H1 (cell line): ENCODE measurements at regions not wholly inside any gene's neighbourhood (a gene's known extent, or its start where the extent isn't known, plus 50 kb on each side); places are given as distances from the start of the nearest gene placed in this dataset.

Experiments used
- CTCF ChIA-PET: fragments of 300-600 bp; sonication (Branson Sonifier 250); formaldehyde crosslinking; loops from one replicate; lab custom pipeline; 2021; ENCODE audit not compliant: partially characterized antibody; lab: Charles Lee
- POLR2A ChIA-PET: fragments of 300-600 bp; sonication (Branson Sonifier 250); formaldehyde crosslinking; loops from one replicate; lab custom pipeline; 2021; ENCODE audit warnings: inconsistent platforms; ENCODE audit not compliant: partially characterized antibody; lab: Charles Lee
- DNase-seq, 2 experiments: peaks; one replicate each; pipeline versions ENCODE4 v3.0.0 to v3.0.0-alpha.2; 2010 to 2022; ENCODE audit warnings: low spot score in 2 of 2, low read depth in 1 of 2, mixed read lengths in 1 of 2
- FAIRE-seq: peaks from 2 replicates; lab custom pipeline; 2011; peaks lifted over from hg19 to GRCh38; lab: Jason Lieb, UNC
- H2AFZ ChIP-seq: 2 replicates; pipeline ENCODE4 v1.8.1; 2012; ENCODE audit warnings: low read length, inconsistent platforms
- H2AK5ac ChIP-seq: 2 replicates; pipeline ENCODE4 v1.6.1; 2013; ENCODE audit warnings: low read depth, low read length
- H2BK120ac ChIP-seq: replicated peaks from 2 replicates; pipeline ENCODE3; 2013; ENCODE audit warnings: low read depth, low read length, inconsistent platforms
- H2BK12ac ChIP-seq: 2 replicates; pipeline ENCODE4 v1.6.1; 2013; ENCODE audit warnings: low read depth, low read length
- H2BK15ac ChIP-seq: 2 replicates; pipeline ENCODE4 v1.6.1; 2013; ENCODE audit warnings: low read length
- H2BK20ac ChIP-seq: 2 replicates; pipeline ENCODE4 v1.6.1; 2013; ENCODE audit warnings: low read length
- H2BK5ac ChIP-seq: 2 replicates; pipeline ENCODE4 v1.6.1; 2013; ENCODE audit warnings: low read depth, low read length
- H3K14ac ChIP-seq: 2 replicates; pipeline ENCODE4 v1.6.1; 2013; ENCODE audit warnings: inconsistent platforms; ENCODE audit not compliant: insufficient read length
- H3K18ac ChIP-seq: 2 replicates; pipeline ENCODE4 v1.6.1; 2013; ENCODE audit warnings: low read length; ENCODE audit errors: extremely low read depth
- H3K23ac ChIP-seq: 2 replicates; pipeline ENCODE4 v1.6.1; 2013; ENCODE audit warnings: inconsistent platforms; ENCODE audit not compliant: insufficient read length
- H3K23me2 ChIP-seq: 2 replicates; pipeline ENCODE4 v1.6.1; 2013; ENCODE audit warnings: low read depth, low read length
- H3K27ac ChIP-seq: 2 replicates; pipeline ENCODE4 v1.6.1; 2011; ENCODE audit warnings: low read depth, low read length, inconsistent platforms
- H3K27me3 ChIP-seq, 4 experiments: replicated peaks in 1 of 4; 1 replicate in 1 of 4; 2 replicates in 3 of 4; pipeline versions ENCODE4 v1.6.1 to v1.8.1; 2011 to 2013; ENCODE audit warnings: low read length in 3 of 4, mild to moderate bottlenecking in 3 of 4, inconsistent platforms in 2 of 4, mixed read lengths in 2 of 4, moderate library complexity in 1 of 4; ENCODE audit not compliant: control insufficient read depth in 3 of 4, insufficient read depth in 3 of 4; ENCODE audit errors: extremely low read depth in 1 of 4
- H3K36me3 ChIP-seq, 4 experiments: 2 replicates each; pipeline versions ENCODE4 v1.6.1 to v1.8.1; 2011 to 2013; ENCODE audit warnings: mild to moderate bottlenecking in 4 of 4, low read length in 3 of 4, moderate library complexity in 2 of 4, control low read depth in 1 of 4, inconsistent platforms in 1 of 4; ENCODE audit not compliant: insufficient read depth in 4 of 4, control insufficient read depth in 2 of 4
- H3K4ac ChIP-seq: replicated peaks from 2 replicates; pipeline ENCODE3; 2013; ENCODE audit warnings: low read length, low read depth, mixed read lengths, inconsistent platforms; ENCODE audit not compliant: insufficient read length
- H3K4me1 ChIP-seq, 4 experiments: replicated peaks in 1 of 4; 1 replicate in 1 of 4; 2 replicates in 3 of 4; pipeline versions ENCODE4 v1.6.1 to v1.8.1; 2011 to 2013; ENCODE audit warnings: low read length in 3 of 4, inconsistent platforms in 2 of 4, mixed read lengths in 1 of 4; ENCODE audit not compliant: insufficient read depth in 4 of 4, control insufficient read depth in 3 of 4
- H3K4me2 ChIP-seq, 2 experiments: 2 replicates each; pipeline versions ENCODE4 v1.6.1 to v1.8.1; 2011 to 2013; ENCODE audit warnings: low read depth in 2 of 2, low read length in 2 of 2, control low read depth in 1 of 2, inconsistent platforms in 1 of 2, mild to moderate bottlenecking in 1 of 2; ENCODE audit not compliant: insufficient read depth in 1 of 2
- H3K4me3 ChIP-seq, 4 experiments: fragments of 200-600, 300-600 bp in 1 of 4; sonication (generic), shearing (Covaris generic), sonication (Bioruptor Twin) in 1 of 4; 2 replicates each; pipeline versions ENCODE4 v1.5.1 to v1.8.1; 2011 to 2016; ENCODE audit warnings: low read length in 4 of 4, low read depth in 3 of 4, control low read depth in 2 of 4, inconsistent platforms in 2 of 4, mild to moderate bottlenecking in 2 of 4, mixed read lengths in 1 of 4, moderate library complexity in 1 of 4; ENCODE audit not compliant: insufficient read depth in 2 of 4; ENCODE audit errors: extremely low read depth in 1 of 4
- H3K56ac ChIP-seq: replicated peaks from 2 replicates; pipeline ENCODE3; 2013; ENCODE audit warnings: low read depth, mild to moderate bottlenecking, mixed read lengths, low read length, inconsistent platforms; ENCODE audit not compliant: insufficient read length
- H3K79me1 ChIP-seq: 2 replicates; pipeline ENCODE4 v1.6.1; 2013; ENCODE audit warnings: low read depth, low read length, control low read depth
- H3K79me2 ChIP-seq, 2 experiments: 2 replicates each; pipeline versions ENCODE4 v1.6.1 to v1.8.1; 2012 to 2013; ENCODE audit warnings: low read length in 2 of 2, mild to moderate bottlenecking in 2 of 2, inconsistent platforms in 1 of 2; ENCODE audit not compliant: insufficient read depth in 2 of 2, control insufficient read depth in 1 of 2
- H3K9ac ChIP-seq, 4 experiments: replicated peaks in 1 of 4; 1 replicate in 1 of 4; 2 replicates in 3 of 4; pipeline versions ENCODE4 v1.6.1 to v1.8.1; 2011 to 2013; ENCODE audit warnings: low read depth in 3 of 4, low read length in 3 of 4, control low read depth in 2 of 4, mild to moderate bottlenecking in 2 of 4, moderate library complexity in 2 of 4, inconsistent platforms in 1 of 4; ENCODE audit errors: extremely low read depth in 1 of 4
- H3K9me3 ChIP-seq, 2 experiments: 2 replicates each; pipeline versions ENCODE4 v1.6.1 to v1.8.1; 2012 to 2013; ENCODE audit warnings: mild to moderate bottlenecking in 2 of 2, moderate library complexity in 2 of 2, control low read depth in 1 of 2, inconsistent platforms in 1 of 2, low read depth in 1 of 2, low read length in 1 of 2, mixed read lengths in 1 of 2; ENCODE audit not compliant: insufficient read depth in 2 of 2
- H4K20me1 ChIP-seq, 2 experiments: replicated peaks in 1 of 2; 2 replicates each; pipeline versions ENCODE3 to v1.8.1; 2011 to 2013; ENCODE audit warnings: inconsistent platforms in 2 of 2, low read length in 2 of 2, mild to moderate bottlenecking in 1 of 2; ENCODE audit not compliant: insufficient read depth in 2 of 2, control insufficient read depth in 1 of 2
- H4K5ac ChIP-seq: 2 replicates; pipeline ENCODE4 v1.6.1; 2013; ENCODE audit warnings: low read length, low read depth, mixed read lengths, inconsistent platforms; ENCODE audit not compliant: insufficient read length
- H4K8ac ChIP-seq: 2 replicates; pipeline ENCODE4 v1.8.0; 2013; ENCODE audit warnings: mild to moderate bottlenecking, moderate library complexity, low read length, inconsistent platforms; ENCODE audit not compliant: insufficient read depth; ENCODE audit errors: extremely low read depth
- H4K91ac ChIP-seq: replicated peaks from 2 replicates; pipeline ENCODE3; 2013; ENCODE audit warnings: low read length, mixed read lengths, inconsistent platforms; ENCODE audit not compliant: insufficient read length
- ASH2L ChIP-seq: fragments of 200-600, 300-600 bp; sonication (generic); IDR thresholded peaks from one replicate; pipeline ENCODE4 v1.7.1; 2017; ENCODE audit warnings: low read length
- BRCA1 ChIP-seq: IDR thresholded peaks from 2 replicates; pipeline ENCODE4 v1.6.1; 2012; ENCODE audit warnings: low read depth, low read length, improper control_type of control experiment
- CEBPB ChIP-seq: IDR thresholded peaks from 2 replicates; pipeline ENCODE4 v1.6.1; 2012; ENCODE audit warnings: low read depth, low read length
- EGR1 ChIP-seq: IDR thresholded peaks from 2 replicates; pipeline ENCODE4 v1.6.1; 2011; ENCODE audit warnings: low read depth, low read length, borderline replicate concordance
- GTF2F1 ChIP-seq: IDR thresholded peaks from 2 replicates; pipeline ENCODE4 v1.6.1; 2012; ENCODE audit warnings: low read depth, low read length, improper control_type of control experiment, borderline replicate concordance
- JUND ChIP-seq: IDR thresholded peaks from 2 replicates; pipeline ENCODE4 v1.6.1; 2011; ENCODE audit warnings: mild to moderate bottlenecking, improper control_type of control experiment, low read length
- NRF1 ChIP-seq: IDR thresholded peaks from 2 replicates; pipeline ENCODE4 v1.6.1; 2011; ENCODE audit warnings: mild to moderate bottlenecking, low read depth, low read length, improper control_type of control experiment
- RAD21 ChIP-seq, 2 experiments: IDR thresholded peaks in 1 of 2; conservative IDR thresholded peaks in 1 of 2; 2 replicates each; pipeline ENCODE4 v1.6.1; 2011; ENCODE audit warnings: low read depth in 2 of 2, low read length in 2 of 2, improper control_type of control experiment in 1 of 2, inconsistent platforms in 1 of 2, mild to moderate bottlenecking in 1 of 2, moderate library complexity in 1 of 2
- SIN3A ChIP-seq, 2 experiments: IDR thresholded peaks in 1 of 2; conservative IDR thresholded peaks in 1 of 2; 2 replicates each; pipeline ENCODE4 v1.6.1; 2011 to 2012; ENCODE audit warnings: low read length in 2 of 2, improper control_type of control experiment in 1 of 2, low read depth in 1 of 2, mild to moderate bottlenecking in 1 of 2
- SIRT6 ChIP-seq: IDR thresholded peaks from one replicate; pipeline ENCODE4 v1.7.1; 2012; ENCODE audit warnings: low read length, inconsistent platforms
- SP1 ChIP-seq: IDR thresholded peaks from 2 replicates; pipeline ENCODE4 v1.6.1; 2011; ENCODE audit warnings: low read depth, low read length
- SUZ12 ChIP-seq: fragments of 200-600 bp; sonication (generic); IDR thresholded peaks from 2 replicates; pipeline ENCODE4 v1.6.1; 2012; ENCODE audit warnings: mild to moderate bottlenecking, inconsistent platforms, low read length, moderate library complexity, mixed read lengths
- TCF12 ChIP-seq: IDR thresholded peaks from 2 replicates; pipeline ENCODE4 v1.6.1; 2011; ENCODE audit warnings: low read depth, mild to moderate bottlenecking, low read length
- WGBS, 2 experiments: shearing (Covaris generic) in 1 of 2; methylation state at CpG; one replicate each; pipeline versions ENCODE4 v1.1.6 to v1.1.7; 2013 to 2015; ENCODE audit warnings: low lambda C conversion rate in 2 of 2, mixed read lengths in 2 of 2, inconsistent platforms in 1 of 2, low coverage in 1 of 2, missing lambda C conversion rate in 1 of 2; ENCODE audit not compliant: insufficient replicate concordance in 2 of 2, insufficient coverage in 1 of 2, insufficient read length in 1 of 2; ENCODE audit errors: extremely low coverage in 1 of 2, missing lambda C conversion rate in 1 of 2; 5-methylcytosine and 5-hydroxymethylcytosine counted together
- TF ChIP-seq, protein P1 (sequence below): IDR thresholded peaks from 2 replicates; pipeline ENCODE4 v1.6.1; 2011; ENCODE audit warnings: low read length, improper control_type of control experiment

DNA sequence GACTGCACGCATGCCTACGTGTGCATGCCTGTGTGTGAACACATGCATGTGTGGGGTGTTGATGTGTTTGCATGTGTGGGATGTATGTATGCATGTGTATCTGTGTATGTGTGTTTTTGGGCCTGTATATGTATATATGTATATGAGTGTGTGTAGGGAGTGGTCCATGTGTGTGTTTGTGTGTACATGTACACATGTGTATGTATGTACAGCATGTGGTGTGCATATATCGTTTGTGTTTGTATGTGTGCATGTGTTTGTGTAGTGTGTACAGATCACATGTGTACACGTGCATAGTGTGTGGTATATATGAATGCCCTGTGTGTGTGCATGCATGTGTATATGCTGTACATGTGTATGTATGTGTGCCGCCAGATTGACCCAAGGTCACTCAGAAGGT is 54.2 kb upstream of the ASB18 start:
- no peak overlapping the region for H3K4me2 ChIP-seq
- FAIRE-seq (no peak), DNase-seq (no peak)
- H3K18ac ChIP-seq = no peak overlapping the region
- H4K8ac ChIP-seq = no peak overlapping the region
- no peak overlapping the region for H2BK5ac ChIP-seq
- H4K5ac ChIP-seq = no peak overlapping the region
- no peak overlapping the region for H2AFZ ChIP-seq
- no peaks in the 10 kb centered on the region for H4K20me1 ChIP-seq
- 82% methylated on average over 5 of the region's 5 CpGs; no CpG with 5 or more reads in 1 of the 2 experiments for WGBS, 2 experiments
- H3K23ac ChIP-seq = no peak overlapping the region
- CTCF ChIA-PET = interaction anchor here (0.9 to 5.9 kb wide), 4 partner anchors 8 to 89 kb away, joined by 3 to 42 read pairs (median 3); no protein-coding TSS in a partner anchor
- no peak overlapping the region for H3K4me3 ChIP-seq
- peaks cover 2% of the 10 kb centered on the region; the same call in 1 of the 2 replicates for H3K23me2 ChIP-seq
- no peak overlapping the region for H3K9ac ChIP-seq
- H3K4me1 ChIP-seq = no peaks in the 10 kb centered on the region
- no peaks in the 10 kb centered on the region for H3K79me1 ChIP-seq
- no peaks in the 10 kb centered on the region for H3K79me2 ChIP-seq
- no peak overlapping the region for H3K27ac ChIP-seq
- H3K14ac ChIP-seq = no peak overlapping the region
- H2AK5ac ChIP-seq = no peak overlapping the region
- H3K9me3 ChIP-seq = peaks cover 0 to 5% of the 10 kb centered on the region in 2 experiments; a peak in 1 of 4 replicates
- no peak overlapping the region for H2BK12ac ChIP-seq
- H3K4ac ChIP-seq = no peak overlapping the region
- H2BK15ac ChIP-seq = no peak overlapping the region
- H3K27me3 ChIP-seq = no peaks in the 10 kb centered on the region
- H3K56ac ChIP-seq = no peak overlapping the region
- no peak overlapping the region for H4K91ac ChIP-seq
- no peak overlapping the region for H2BK120ac ChIP-seq
- H2BK20ac ChIP-seq = no peak overlapping the region
- H3K36me3 ChIP-seq = no peaks in the 10 kb centered on the region
- POLR2A ChIA-PET = no interaction called here
- TF ChIP-seq SIRT6 (no peak), CEBPB (no peak), SUZ12 (no peak), ASH2L (no peak), NRF1 (no peak), GTF2F1 (no peak), BRCA1 (no peak), SP1 (no peak), TCF12 (no peak), JUND (no peak), EGR1 (no peak), SIN3A (conservative IDR thresholded peaks at IDR 0.05 in 1 of 2, IDR thresholded peaks at IDR 0.05 in 1 of 2; ENCODE audit: low read depth in 1 of 2, low read length in 2 of 2) (no peak), RAD21 (IDR thresholded peaks at IDR 0.05 in 1 of 2, conservative IDR thresholded peaks at IDR 0.05 in 1 of 2; ENCODE audit: low read depth in 2 of 2, low read length in 2 of 2) (no peak)
- TF ChIP-seq, protein P1, sequence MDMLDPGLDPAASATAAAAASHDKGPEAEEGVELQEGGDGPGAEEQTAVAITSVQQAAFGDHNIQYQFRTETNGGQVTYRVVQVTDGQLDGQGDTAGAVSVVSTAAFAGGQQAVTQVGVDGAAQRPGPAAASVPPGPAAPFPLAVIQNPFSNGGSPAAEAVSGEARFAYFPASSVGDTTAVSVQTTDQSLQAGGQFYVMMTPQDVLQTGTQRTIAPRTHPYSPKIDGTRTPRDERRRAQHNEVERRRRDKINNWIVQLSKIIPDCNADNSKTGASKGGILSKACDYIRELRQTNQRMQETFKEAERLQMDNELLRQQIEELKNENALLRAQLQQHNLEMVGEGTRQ = no peak
